HG02840 (cell line): ENCODE measurements at regions not wholly inside any gene's neighbourhood (a gene's known extent, or its start where the extent isn't known, plus 50 kb on each side); places are given as distances from the start of the nearest gene placed in this dataset.

Source experiments
- ATAC-seq: cut with Tn5 transposase; IDR thresholded peaks from one replicate; pipeline ENCODE4 v1.9.1; 2021; ENCODE audit warnings: mild to moderate bottlenecking, moderate library complexity, moderate number of reproducible peaks; ENCODE audit not compliant: unreplicated experiment, low FRiP score

DNA sequence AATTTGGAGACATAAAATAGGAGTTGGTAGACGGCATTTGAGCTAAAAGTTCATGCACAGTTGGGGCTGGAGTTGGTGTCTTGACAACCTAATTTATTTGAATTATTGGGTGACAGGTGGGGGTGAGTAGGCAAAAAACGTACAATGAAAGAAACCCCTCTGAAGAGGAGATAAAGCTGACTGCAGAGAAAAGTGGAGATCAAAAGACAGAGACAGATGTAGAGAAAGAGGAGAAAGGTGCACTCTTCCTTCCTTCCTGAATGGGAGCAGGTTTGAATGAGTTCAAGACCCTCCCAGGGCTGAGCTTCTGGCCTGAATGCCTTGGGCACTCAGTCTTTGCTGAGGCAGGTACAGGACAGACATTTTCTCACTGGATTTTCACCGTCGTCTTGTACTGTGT, 284.3 kb downstream of the DHX35 start:
- no peak for ATAC-seq

DNA sequence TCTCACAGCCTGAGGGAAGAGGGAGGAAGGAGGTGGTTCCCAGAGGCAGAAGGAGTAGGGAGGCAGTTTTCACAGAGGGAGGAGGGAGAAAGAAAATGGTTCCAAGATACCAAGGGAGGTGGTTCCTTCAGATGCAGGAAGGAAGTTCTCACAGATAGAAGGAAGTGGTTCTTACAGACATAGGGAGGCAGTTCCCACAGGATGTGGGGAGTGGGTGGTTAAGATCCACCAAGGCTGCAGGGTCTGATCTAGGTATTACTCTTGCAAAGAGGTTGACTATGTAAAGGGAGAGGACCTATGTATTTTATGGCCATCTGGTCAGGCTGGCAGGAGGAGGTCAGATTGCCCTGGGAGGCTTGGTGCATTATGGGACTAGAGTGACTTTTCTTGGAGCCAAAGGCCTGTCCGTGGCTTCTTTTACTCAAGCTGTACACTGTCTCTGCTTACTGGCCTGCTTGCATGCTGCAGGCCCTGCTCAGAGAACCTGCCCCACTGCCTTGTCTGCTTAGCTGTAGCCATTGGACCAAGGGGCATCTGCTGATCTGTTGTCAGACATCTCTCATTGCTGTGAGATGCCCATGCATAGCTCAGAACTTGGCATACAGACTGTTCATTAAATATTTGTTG, 283.7 kb downstream of the DHX35 start:
- no peak for ATAC-seq

DNA sequence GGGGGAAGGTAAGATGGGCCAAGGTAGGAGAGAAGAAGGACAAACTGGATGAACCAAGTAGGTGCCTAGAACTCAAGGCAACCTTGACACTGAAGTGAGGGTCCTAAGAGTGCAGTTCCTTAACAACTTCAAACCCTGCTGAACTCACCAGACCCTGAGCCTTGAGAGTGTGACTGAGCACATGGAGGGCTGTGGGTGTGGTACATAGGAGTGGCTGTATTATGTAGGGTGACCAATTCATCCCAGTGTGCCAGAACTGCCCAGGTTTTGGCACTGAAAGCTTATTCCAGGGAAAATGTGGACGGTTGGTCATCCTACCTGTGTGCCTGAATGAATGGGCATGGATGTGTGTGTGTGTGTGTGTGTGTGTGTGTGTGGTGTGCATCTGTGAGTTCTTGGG, 281.8 kb downstream of the DHX35 start:
- no peak for ATAC-seq

DNA sequence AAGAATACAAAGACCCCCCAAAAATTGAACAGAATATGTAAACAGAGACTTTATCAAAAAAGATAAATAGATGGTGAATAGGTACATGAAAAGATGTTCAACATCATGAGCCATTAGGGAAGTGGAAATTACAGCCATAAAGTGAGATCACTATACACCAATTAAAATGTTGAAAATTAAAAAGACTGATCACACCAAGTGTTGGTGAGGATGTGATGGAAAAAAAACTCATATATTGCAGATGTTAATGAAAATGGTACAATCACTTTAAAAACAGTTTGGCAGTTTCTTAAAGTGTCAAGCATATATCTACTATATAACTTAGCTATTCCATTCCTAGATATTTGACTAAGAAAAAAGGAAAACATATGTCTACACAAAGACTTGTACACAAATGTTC, 280.5 kb downstream of the DHX35 start:
- ATAC-seq: no peak

DNA sequence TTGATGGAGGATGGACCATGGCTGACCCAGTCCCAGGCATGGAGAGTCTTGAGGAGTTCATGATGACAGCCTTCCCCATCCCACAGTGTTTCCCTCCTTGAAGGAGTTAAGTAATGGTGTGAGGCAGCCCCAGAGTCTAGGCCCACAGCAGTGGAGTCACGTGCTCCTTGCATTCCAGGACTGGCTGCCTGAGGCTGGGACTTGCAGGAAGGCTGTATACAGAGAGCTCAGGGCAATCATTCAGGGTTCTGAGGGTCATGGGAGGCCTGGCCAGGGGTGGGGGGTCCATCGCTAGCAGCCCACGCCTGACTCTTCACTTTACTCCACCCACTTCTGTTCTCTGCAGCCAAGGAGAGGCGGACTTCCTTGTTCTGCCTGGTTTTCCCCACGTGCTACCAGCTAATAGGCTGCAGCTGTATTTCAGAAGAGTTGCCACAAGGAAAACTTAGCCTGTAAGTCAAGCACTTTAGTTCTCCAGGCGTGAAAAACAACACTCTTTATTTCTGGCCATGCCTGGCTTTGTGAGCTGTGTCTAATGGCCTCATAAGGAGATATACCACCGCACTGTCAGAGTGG, 272.5 kb downstream of the DHX35 start:
- ATAC-seq: no peak

DNA sequence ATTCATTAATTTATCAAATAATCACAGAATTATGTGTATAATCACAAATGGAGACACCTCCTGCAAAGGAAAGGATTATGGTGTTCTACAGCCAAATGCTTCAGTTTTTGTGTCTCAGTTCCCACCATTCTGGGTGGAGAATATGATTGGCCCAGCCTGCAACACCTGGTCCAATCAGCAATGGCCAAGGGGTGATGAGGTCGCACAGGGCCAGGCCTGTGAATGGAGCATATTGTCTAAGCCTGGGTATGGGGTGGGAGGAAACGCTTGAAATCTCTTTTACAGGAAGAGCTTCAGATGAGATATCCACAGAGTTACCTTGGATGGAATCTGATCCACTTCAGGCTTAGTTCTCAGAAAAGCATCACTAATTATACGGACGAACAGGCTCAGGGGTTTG, 271.6 kb downstream of the DHX35 start:
- no peak for ATAC-seq

DNA sequence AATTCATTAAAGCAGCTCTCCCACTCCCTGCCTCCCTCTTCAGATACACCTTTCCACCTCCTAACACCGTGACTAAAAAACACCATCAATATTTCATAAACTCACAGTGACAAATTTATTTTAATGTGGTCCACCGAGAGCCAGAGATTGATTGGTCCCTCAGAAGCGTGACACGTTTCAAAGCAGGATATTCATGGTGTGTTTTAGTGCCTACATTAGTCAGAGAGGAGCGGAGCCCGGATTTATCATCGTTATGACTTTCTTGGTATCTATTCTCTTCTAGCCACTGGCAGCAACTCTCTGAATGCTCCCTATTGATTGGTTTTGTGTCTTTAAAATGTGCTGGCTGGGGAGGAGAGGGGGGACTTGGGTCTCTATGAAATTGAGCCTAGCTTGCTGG, 265.3 kb downstream of the DHX35 start:
- ATAC-seq: no peak

DNA sequence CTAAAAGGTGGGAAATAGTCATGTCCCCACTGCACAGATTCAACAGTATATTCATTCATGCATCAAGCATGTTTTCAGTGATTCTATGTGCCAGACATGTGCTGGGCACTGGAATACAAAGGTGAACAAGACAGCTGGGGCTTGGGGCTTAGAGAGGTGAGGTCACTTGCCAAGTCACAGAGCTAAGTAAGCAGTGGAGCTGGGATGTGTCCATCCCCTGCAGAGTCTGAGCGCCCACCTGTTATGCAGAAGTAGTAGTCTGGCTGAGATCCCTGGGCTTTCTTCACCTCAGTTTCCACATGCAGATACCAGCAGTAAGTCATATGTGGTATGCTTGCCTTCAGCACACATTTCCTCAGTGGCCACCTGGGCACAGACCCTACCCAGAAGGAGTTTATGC, 263.8 kb downstream of the DHX35 start:
- ATAC-seq: no peak

DNA sequence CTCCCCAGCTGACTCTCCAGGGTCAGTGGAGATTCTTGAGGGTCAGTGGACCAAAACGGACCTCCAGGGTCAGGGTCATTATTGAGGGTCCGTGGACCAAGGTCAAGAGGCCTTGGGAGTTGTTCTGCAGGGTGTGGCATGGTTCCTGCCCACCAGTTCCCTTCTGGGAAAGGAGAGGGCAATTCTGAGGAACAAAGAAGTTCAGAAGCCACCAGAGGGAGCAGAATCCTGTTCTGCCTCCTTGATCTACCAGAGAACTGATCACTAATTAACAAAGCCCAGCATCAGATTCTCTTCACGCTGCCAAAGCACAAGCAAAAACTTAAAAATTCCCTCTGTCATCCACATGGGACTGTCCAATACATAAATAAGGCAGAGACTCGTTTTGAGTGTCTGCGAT, 263.4 kb downstream of the DHX35 start:
- ATAC-seq: no peak

DNA sequence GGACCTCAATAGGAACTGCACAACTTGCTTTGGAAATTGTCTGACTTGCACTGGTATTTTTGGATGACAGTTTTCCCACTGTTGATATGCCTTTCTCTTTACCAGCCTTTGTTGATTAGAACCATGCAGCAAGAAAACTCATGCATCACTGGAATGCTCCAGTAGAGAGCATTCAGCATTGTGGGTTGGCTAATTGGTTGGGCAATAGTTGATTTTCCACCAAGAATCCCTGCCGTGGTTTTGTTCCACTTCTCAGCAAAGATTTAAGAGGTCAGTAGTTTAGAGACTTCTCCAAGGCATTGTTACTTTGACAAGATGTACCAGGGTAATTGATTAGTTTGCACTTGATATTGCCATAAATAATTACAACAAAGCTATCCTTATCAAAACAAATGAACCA, 260.0 kb downstream of the DHX35 start:
- ATAC-seq: no peak

DNA sequence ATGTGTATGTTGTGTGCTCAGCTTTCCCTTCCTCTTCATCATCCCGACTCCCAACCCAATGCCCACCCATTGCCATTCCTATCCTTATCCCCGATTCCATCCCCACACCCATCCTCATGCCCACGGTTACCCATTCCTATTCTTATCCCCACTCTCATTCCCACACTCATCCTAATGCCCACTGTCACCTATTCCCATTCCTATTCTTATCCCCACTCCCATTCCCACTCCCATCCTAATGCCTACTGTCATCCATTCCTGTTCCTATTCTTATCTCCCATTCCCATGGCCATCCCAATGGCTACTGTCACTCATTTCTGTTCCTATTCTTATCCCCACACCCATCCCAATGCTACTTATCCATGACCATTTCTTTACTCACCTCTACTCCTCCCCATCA, 254.1 kb downstream of the DHX35 start:
- no peak for ATAC-seq

DNA sequence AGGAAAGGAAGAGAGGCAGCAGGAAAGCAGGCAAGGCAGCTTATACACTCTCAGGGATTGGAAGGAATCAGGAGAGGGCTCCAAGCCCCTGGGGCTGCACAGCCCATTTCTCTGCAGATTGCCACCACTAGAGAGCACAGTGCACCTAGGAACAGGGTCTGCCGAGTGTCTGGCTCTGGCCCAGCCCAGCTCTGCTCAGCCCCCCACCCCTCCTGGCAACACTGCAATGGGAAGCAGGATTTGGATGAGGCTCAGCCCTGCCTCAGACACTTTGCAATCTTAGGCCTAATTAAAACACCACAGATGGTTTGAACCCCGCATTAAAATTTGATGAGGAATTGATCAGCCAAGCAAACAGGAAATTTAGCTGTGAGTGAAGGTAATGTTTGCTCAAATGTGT, 252.7 kb downstream of the DHX35 start:
- no peak for ATAC-seq

DNA sequence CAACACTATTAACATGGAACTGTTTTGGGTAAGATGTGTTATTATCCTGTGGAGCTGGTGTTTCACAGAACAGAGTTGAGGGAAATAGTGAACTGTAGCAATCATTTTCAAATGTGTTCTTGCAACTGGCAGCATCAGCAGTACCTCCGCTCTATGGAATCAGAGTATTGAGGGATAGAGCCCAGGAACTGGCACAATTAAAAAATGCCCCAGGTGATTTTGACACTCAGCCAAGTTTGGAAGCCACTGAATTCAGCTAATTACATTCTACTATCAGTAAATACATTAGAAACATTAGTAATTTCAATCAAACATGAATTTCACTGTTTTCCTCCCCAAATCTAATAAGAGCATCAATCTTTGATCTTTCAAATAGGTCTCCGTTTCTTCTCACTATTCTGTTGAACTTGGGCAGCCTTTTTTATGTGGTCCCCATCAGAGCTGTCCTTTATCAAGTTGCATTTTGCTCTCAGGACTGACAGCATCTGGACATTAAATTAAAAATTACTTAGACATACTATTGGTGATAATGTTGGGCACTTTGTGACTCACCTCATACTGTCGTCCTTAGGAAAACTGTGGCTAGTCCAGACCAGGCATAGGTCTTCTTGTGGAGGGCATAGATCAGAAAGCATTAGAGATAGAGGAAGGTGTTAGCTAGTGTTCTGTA, 251.5 kb downstream of the DHX35 start:
- no peak for ATAC-seq

DNA sequence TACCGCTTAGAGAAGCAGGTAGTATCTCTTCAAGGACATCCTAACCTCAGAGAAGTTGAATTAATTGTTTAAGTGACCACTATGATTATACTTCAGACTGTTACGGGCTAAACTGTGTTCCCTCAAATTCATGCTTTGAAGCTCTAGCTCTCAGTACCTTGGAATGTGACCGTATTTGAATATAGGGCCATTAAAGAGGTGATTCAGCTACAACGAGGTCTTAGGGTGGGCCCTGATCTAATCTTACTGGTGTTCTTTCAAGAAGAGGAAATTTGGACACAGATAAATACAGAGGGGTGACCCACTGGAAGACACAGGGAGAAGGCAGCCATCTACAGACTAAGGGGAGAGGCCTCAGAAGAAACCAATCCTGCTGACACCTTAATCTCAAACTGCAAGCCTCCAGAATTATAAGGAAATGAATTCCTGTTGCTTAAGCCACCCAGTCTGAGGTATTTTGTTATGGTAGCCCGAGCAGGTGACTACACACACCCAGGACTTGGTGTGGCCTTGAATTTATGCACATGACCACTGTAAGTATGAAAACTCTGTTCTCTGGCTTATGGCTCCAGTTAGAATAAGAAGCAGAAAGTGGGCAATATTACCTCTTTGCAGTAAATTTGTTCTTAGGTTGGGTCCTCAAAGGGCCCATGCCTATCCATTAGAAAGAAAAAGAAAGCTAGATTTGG, 249.1 kb downstream of the DHX35 start:
- ATAC-seq: no peak

DNA sequence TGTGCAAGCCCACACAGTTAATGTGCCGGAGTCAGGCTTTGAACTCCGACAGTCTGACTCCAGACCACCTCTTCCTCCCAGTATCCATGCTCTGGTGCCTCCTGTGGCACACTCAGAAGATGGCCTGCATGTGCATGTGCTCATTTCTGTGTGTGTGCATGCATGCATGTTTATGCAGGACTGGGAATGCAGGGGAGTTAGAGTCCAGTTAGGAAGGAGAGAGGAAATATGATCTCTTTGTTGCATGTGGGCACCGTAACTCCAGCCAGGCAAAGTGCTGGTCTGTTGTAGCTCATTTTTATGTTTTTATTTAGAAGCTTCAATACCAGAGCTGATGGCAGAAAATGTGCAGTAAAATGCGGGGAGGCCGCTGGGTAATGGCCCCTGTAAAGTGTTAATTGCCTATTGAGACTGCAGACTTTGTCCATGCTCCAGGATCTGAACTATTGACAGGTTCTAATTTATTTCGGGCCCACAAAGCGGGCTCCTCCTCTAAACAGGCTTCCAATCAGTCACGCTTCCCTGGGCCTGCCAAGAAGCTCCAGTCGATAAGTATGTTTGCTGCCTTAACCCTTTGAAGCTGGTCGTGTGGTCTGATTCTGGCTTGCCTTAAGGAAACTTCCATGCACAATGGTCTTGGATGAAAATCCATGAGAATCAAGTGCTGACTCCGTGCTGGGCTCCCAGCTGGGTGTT, 248.3 kb downstream of the DHX35 start:
- no peak for ATAC-seq

DNA sequence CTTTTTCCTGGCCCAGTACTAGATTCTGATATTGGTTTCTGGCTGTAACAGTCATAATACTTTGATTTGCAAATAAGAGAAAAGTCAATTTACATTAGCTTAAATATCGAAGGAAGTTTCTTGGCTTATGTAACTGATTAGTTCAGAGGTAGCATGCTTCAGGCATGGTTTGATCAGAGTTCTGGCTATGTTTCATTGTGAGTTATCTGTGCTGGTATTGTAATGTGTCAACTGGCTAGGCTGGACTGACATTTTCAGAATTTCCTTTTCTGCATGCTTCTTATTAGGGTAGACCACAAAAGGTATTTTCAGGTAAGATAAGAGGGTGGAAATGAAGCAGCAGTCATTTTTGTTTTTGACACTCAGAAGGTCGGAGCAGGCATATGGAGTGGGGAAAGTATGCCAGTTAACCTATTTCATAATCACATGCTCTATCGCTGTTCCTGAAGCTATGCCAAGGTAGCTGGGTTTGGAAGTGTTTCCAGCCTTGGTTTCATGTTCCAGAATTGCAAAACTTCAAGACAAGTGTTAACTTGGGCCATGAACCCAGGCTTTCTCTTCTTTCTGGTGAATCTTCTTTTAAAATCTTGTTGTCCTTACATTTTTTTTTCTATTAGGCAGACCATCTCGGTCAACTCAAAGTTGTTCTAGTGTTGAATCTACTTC, 244.9 kb downstream of the DHX35 start:
- ATAC-seq: no peak

DNA sequence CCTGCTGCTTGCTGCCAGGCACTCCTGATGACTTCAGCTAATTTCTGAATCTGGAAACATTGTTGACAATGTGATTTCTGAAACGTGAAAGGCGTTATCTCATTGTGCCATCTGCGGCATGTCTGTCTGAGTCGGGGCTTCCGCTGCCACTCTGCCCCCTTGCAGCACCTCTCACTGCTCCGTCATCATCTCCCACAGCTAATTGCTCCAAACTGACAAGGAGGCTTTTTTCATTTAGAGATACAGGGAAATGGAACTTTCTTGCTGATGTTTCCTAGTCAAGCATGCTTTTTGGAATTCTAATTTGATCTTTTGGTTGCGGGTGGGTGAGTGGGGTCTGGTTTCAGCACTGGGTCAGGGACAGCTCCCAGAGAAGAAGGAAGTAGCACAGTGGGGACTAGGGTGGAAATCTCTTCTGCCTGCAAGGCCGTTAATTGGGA, 233.5 kb downstream of the DHX35 start:
- no peak for ATAC-seq

DNA sequence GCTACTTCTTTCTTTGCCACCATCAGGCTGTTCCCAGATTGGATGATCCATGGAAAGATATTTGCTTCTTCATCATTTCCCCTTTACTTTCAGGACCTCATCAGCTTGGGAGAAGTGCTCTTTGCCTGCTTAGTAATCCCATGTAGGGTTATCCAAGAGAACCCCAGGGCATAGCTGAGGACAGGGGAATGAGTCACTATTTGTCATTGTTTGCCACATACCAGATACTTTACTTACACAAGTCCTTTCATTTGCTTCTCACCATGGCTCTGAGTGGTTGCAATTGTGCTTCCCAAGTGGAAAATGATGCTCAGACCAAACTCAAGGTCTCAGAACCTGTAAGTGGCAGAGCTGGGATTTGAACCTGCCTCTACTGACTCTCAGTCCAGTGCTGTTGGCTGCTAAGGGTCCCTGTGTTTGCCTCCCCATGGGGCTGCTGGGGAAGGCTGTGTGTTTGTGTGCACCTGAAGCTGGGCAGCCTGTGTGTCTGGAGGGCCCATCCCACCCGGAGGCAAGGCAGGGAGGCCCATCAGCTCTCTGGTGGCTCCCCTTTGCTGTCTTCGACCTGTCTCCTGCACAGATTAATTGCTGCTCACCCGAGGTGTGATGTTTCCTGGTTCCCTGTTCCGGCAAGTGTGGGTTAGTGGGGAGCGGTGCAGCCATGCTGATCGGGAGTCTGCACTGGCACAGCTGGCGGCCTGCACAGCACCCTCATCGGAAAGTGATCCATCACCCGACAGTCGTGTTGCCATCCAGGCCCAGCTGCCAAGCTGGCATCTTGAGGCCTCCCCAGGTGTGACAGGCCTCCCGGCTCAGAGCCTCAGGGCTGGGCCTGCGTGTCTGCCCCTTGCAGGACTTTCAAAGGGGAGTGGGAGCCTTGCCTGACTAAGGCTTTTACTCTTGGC, 228.8 kb downstream of the DHX35 start:
- ATAC-seq: no peak

DNA sequence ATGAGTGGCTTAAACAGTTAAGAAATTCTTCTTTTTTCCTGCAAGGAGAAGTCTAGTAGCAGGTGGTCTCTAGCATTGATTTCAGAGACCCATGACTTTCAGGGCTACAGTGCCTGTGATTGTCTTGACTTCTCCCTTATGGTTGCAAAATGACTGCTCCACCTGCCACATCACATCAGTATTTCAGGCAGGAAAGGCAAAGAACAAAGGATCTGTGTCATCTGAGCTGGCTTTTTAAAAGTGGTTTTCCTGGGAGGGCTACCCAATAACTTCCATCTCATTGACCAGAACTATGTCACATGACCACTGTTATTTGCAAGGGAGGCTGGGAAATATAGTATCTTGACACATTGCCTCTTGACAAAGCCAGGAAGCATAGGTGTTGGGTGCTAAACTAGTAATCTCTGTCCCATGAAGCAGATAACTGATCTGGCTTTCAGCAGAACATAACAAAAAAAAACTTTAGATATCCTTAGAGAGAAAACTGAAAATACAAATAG, 226.2 kb downstream of the DHX35 start:
- ATAC-seq: no peak
